ENCODE measurements at regions not wholly inside any gene's neighbourhood (a gene's known extent, or its start where the extent isn't known, plus 50 kb on each side); places are given as distances from the start of the nearest gene placed in this dataset.
"Not testable (repeated sequence)": the region's sequence is repeated elsewhere in the genome, so short reads cannot be mapped to it uniquely, and the experiment has no call there.

DNA sequence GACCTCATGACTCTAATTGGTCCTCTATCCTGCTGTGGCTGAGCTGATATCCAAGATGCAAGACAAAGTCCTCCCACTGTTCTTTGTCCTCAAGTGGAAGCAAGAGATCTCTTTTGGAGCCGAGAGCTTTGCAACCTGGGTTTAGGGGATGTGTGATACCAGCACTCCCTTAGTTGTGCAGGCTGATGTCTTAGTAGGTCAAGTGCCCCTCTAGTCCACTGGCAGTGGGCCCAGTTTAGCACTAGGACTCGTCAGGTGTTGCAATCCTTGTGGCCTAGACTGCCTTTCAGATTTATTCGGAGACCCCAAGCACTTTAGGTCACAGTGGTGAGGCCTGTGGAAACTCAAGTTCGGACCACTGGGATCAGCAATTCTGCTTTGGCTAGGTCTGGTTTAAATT is 64.0 kb downstream of the GPRASP3 start:
- no peak for FAIRE-seq
- no peak for DNase-seq (ENCODE audit: insufficient read length, low spot score)
- TF ChIP-seq POLR2A (IDR thresholded peaks at IDR 0.05; ENCODE audit: low read depth, low read length) (no peak), POU2F2 (IDR thresholded peaks at IDR 0.05; ENCODE audit: low read depth, low read length) (no peak), SPI1 (IDR thresholded peaks at IDR 0.05; ENCODE audit: low read depth, low read length) (no peak), PAX5 (IDR thresholded peaks at IDR 0.05; ENCODE audit: insufficient read depth, low read length, severe bottlenecking) (no peak), POLR2AphosphoS5 (IDR thresholded peaks at IDR 0.05; ENCODE audit: low read depth, low read length) (no peak), TAF1 (IDR thresholded peaks at IDR 0.05; ENCODE audit: low read depth, low read length) (no peak)

DNA sequence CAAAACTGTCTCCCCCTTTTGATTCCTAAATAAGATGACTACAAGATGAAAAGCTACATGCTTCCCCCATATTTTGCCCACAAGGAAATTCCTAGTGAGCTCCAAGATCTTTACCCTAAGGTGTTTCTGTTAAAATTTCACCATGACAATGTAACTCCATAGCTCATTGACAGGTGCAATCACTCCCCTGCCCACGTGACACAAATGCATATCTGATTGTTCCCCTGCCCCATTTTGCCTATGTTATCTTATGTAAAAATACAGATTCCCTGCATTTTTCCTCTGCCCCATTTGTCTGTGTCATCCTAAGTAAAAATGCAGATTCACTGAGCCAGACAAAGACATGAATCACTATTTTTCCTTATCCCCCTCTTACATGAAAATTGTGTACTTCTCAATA is 66.7 kb downstream of the GPRASP3 start:
- no peak for FAIRE-seq
- TF ChIP-seq POLR2A (IDR thresholded peaks at IDR 0.05; ENCODE audit: low read depth, low read length) (no peak), TAF1 (IDR thresholded peaks at IDR 0.05; ENCODE audit: low read depth, low read length) (no peak), POLR2AphosphoS5 (IDR thresholded peaks at IDR 0.05; ENCODE audit: low read depth, low read length) (no peak), SPI1 (IDR thresholded peaks at IDR 0.05; ENCODE audit: low read depth, low read length) (no peak), PAX5 (IDR thresholded peaks at IDR 0.05; ENCODE audit: insufficient read depth, low read length, severe bottlenecking) (no peak), POU2F2 (IDR thresholded peaks at IDR 0.05; ENCODE audit: low read depth, low read length) (no peak)
- DNase-seq (ENCODE audit: insufficient read length, low spot score) = no peak

- TF ChIP-seq POU2F2 (IDR thresholded peaks at IDR 0.05; ENCODE audit: low read depth, low read length) (no peak), PAX5 (IDR thresholded peaks at IDR 0.05; ENCODE audit: insufficient read depth, low read length, severe bottlenecking) (no peak), SPI1 (IDR thresholded peaks at IDR 0.05; ENCODE audit: low read depth, low read length) (no peak), TAF1 (IDR thresholded peaks at IDR 0.05; ENCODE audit: low read depth, low read length) (no peak), POLR2A (IDR thresholded peaks at IDR 0.05; ENCODE audit: low read depth, low read length) (no peak), POLR2AphosphoS5 (IDR thresholded peaks at IDR 0.05; ENCODE audit: low read depth, low read length) (no peak)
- FAIRE-seq (no peak), DNase-seq (ENCODE audit: insufficient read length, low spot score) (no peak)
Observed at GRCh38 chrX:102808336-102808735, 87.8 kb downstream of the GPRASP3 start.

DNA sequence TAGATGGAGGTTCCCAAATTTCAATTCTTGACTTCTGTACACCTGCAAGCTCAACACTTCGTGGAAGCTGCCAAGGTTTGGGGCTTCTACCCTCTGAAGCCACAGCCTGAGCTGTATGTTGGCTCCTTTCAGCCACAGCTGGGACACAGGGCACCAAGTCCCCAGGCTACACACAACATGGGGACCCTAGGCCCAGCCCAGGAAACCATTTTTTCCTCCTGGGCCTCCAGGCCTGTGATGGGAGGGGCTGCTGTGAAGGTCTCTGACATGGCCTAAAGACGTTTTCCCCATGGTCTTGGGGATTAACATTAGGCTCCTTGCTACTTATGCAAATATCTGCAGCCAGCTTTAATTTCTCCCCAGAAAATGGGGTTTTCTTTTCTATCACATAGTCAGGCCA is 97.7 kb downstream of the GPRASP3 start:
- FAIRE-seq; DNase-seq (ENCODE audit: insufficient read length, low spot score): not testable (repeated sequence)

GRCh38 chrX:102832661-102833060 is 104.4 kb upstream of the RAB40AL start:
- TF ChIP-seq SPI1 (IDR thresholded peaks at IDR 0.05; ENCODE audit: low read depth, low read length) (no peak), PAX5 (IDR thresholded peaks at IDR 0.05; ENCODE audit: insufficient read depth, low read length, severe bottlenecking) (no peak), POLR2A (IDR thresholded peaks at IDR 0.05; ENCODE audit: low read depth, low read length) (no peak), TAF1 (IDR thresholded peaks at IDR 0.05; ENCODE audit: low read depth, low read length) (no peak), POU2F2 (IDR thresholded peaks at IDR 0.05; ENCODE audit: low read depth, low read length) (no peak), POLR2AphosphoS5 (IDR thresholded peaks at IDR 0.05; ENCODE audit: low read depth, low read length) (no peak)
- no peak for DNase-seq (ENCODE audit: insufficient read length, low spot score)
- no peak for FAIRE-seq

DNA sequence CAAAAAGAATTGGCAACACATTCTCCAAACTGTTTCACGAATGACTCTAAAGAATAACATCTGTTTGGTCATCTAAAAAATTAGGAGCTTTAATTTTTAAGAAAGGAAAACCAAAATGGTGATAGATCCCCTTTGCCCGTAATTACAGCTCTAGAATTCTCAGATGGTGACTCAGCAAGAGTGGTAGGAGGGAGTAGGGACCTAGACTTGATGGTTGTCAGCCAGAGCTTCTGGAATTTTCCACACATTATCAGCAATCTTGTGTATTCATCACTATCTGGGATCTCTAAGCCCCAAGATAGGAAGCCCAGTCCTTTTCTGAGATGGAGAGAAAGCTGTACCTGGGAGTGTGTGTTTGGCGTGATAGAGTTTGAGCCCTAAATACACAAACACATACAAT is 103.9 kb upstream of the RAB40AL start:
- no peak for DNase-seq (ENCODE audit: insufficient read length, low spot score)
- TF ChIP-seq POLR2AphosphoS5 (IDR thresholded peaks at IDR 0.05; ENCODE audit: low read depth, low read length) (no peak), POU2F2 (IDR thresholded peaks at IDR 0.05; ENCODE audit: low read depth, low read length) (no peak), SPI1 (IDR thresholded peaks at IDR 0.05; ENCODE audit: low read depth, low read length) (no peak), POLR2A (IDR thresholded peaks at IDR 0.05; ENCODE audit: low read depth, low read length) (no peak), PAX5 (IDR thresholded peaks at IDR 0.05; ENCODE audit: insufficient read depth, low read length, severe bottlenecking) (no peak), TAF1 (IDR thresholded peaks at IDR 0.05; ENCODE audit: low read depth, low read length) (no peak)
- no peak for FAIRE-seq

- TF ChIP-seq TAF1 (IDR thresholded peaks at IDR 0.05; ENCODE audit: low read depth, low read length) (no peak), POLR2A (IDR thresholded peaks at IDR 0.05; ENCODE audit: low read depth, low read length) (no peak), POLR2AphosphoS5 (IDR thresholded peaks at IDR 0.05; ENCODE audit: low read depth, low read length) (no peak), SPI1 (IDR thresholded peaks at IDR 0.05; ENCODE audit: low read depth, low read length) (no peak), POU2F2 (IDR thresholded peaks at IDR 0.05; ENCODE audit: low read depth, low read length) (no peak), PAX5 (IDR thresholded peaks at IDR 0.05; ENCODE audit: insufficient read depth, low read length, severe bottlenecking) (no peak)
- peak; percentile 78 for FAIRE-seq
Observed at GRCh38 chrX:102835504-102836146, 101.4 kb upstream of the RAB40AL start.

GRCh38 chrX:102837847-102838246 is 99.2 kb upstream of the RAB40AL start:
- FAIRE-seq = no peak
- no peak for DNase-seq (ENCODE audit: insufficient read length, low spot score)
- no peak for TF ChIP-seq POLR2A (IDR thresholded peaks at IDR 0.05; ENCODE audit: low read depth, low read length)
- no peak for TF ChIP-seq POLR2AphosphoS5 (IDR thresholded peaks at IDR 0.05; ENCODE audit: low read depth, low read length)
- no peak for TF ChIP-seq PAX5 (IDR thresholded peaks at IDR 0.05; ENCODE audit: insufficient read depth, low read length, severe bottlenecking)
- no peak for TF ChIP-seq POU2F2 (IDR thresholded peaks at IDR 0.05; ENCODE audit: low read depth, low read length)
- no peak for TF ChIP-seq SPI1 (IDR thresholded peaks at IDR 0.05; ENCODE audit: low read depth, low read length)
- TF ChIP-seq TAF1 (IDR thresholded peaks at IDR 0.05; ENCODE audit: low read depth, low read length) = no peak

More at GRCh38 chrX:102835504-102836146, 101.4 kb upstream of the RAB40AL start:
- DNase-seq (ENCODE audit: insufficient read length, low spot score) = no peak

GRCh38 chrX:102840871-102841705 is 96.0 kb upstream of the RAB40AL start:
- FAIRE-seq = no peak
- DNase-seq (ENCODE audit: insufficient read length, low spot score) = no peak
- no peak for TF ChIP-seq POLR2AphosphoS5 (IDR thresholded peaks at IDR 0.05; ENCODE audit: low read depth, low read length)
- no peak for TF ChIP-seq PAX5 (IDR thresholded peaks at IDR 0.05; ENCODE audit: insufficient read depth, low read length, severe bottlenecking)
- no peak for TF ChIP-seq POLR2A (IDR thresholded peaks at IDR 0.05; ENCODE audit: low read depth, low read length)
- no peak for TF ChIP-seq POU2F2 (IDR thresholded peaks at IDR 0.05; ENCODE audit: low read depth, low read length)

DNA sequence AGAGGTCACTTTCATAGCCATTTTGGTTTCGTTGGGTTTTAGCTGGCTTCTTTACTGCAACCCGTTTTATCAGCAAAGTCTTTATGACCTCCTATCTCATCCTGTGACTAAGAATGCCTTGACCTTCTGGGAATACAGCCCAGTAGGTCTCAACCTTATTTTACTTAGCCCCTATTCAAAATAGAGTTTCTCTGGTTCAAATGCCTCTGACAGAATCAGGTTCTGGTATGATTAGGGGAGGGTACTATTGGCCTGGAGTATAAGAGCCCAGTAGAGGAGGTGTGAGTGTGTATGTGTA is 95.4 kb upstream of the RAB40AL start:
- FAIRE-seq = no peak

More for the DNA sequence above, 95.4 kb upstream of the RAB40AL start:
- no peak for DNase-seq (ENCODE audit: insufficient read length, low spot score)
- no peak for TF ChIP-seq SPI1 (IDR thresholded peaks at IDR 0.05; ENCODE audit: low read depth, low read length)
